ENCODE measurements at regions not wholly inside any gene's neighbourhood (a gene's known extent, or its start where the extent isn't known, plus 50 kb on each side); places are given as distances from the start of the nearest gene placed in this dataset.

GRCh38 chr5:122713041-122713440, 61.8 kb upstream of the SNX2 start:
- Histone ChIP-seq H4K20me1 (ENCODE audit: insufficient read depth) (no peaks in the 10 kb centered on the region), H3F3A (replicated peaks; ENCODE audit: insufficient read depth) (no peaks in the 10 kb centered on the region), H3K79me2 (ENCODE audit: insufficient read depth) (no peaks in the 10 kb centered on the region), H3K4me2 (no peak overlapping the region), H3K27me3 (ENCODE audit: insufficient read depth) (no peaks in the 10 kb centered on the region), H3K4me3 (ENCODE audit: low read depth in 2 of 2, low read length in 1 of 2) (no peak overlapping the region), H3K9me2 (no peaks in the 10 kb centered on the region), H3K27ac (ENCODE audit: low read depth in 2 of 2, low read length in 1 of 2) (no peak overlapping the region), H3K9me3 (no peaks in the 10 kb centered on the region), H3K36me3 (replicated peaks in 1 of 2; ENCODE audit: control insufficient read depth in 1 of 2, insufficient read depth in 2 of 2, low read length in 1 of 2) (no peaks in the 10 kb centered on the region), H2AFZ (ENCODE audit: low read depth) (no peak overlapping the region), H3K9ac (no peak overlapping the region), H3K4me1 (ENCODE audit: control insufficient read depth in 1 of 2, insufficient read depth in 2 of 2, low read depth in 1 of 2, low read length in 1 of 2) (no peaks in the 10 kb centered on the region; a peak in 1 of 4 replicates)
- ChIA-PET POLR2A (no interaction called here), CTCF (interaction anchor here (0.9 kb wide), 1 partner anchor 9 kb away, joined by 3 read pairs; no protein-coding TSS in a partner anchor)
- TF ChIP-seq, protein P1, sequence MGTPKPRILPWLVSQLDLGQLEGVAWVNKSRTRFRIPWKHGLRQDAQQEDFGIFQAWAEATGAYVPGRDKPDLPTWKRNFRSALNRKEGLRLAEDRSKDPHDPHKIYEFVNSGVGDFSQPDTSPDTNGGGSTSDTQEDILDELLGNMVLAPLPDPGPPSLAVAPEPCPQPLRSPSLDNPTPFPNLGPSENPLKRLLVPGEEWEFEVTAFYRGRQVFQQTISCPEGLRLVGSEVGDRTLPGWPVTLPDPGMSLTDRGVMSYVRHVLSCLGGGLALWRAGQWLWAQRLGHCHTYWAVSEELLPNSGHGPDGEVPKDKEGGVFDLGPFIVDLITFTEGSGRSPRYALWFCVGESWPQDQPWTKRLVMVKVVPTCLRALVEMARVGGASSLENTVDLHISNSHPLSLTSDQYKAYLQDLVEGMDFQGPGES (IDR thresholded peaks at IDR 0.05; ENCODE audit: low read depth, low read length), result no peak
- TF ChIP-seq, protein P2, sequence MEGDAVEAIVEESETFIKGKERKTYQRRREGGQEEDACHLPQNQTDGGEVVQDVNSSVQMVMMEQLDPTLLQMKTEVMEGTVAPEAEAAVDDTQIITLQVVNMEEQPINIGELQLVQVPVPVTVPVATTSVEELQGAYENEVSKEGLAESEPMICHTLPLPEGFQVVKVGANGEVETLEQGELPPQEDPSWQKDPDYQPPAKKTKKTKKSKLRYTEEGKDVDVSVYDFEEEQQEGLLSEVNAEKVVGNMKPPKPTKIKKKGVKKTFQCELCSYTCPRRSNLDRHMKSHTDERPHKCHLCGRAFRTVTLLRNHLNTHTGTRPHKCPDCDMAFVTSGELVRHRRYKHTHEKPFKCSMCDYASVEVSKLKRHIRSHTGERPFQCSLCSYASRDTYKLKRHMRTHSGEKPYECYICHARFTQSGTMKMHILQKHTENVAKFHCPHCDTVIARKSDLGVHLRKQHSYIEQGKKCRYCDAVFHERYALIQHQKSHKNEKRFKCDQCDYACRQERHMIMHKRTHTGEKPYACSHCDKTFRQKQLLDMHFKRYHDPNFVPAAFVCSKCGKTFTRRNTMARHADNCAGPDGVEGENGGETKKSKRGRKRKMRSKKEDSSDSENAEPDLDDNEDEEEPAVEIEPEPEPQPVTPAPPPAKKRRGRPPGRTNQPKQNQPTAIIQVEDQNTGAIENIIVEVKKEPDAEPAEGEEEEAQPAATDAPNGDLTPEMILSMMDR (IDR thresholded peaks at IDR 0.05), result no peak
- no peak for DNase-seq
- WGBS (ENCODE audit: low lambda C conversion rate), result 71% methylated on average over 3 of the region's 3 CpGs

DNA sequence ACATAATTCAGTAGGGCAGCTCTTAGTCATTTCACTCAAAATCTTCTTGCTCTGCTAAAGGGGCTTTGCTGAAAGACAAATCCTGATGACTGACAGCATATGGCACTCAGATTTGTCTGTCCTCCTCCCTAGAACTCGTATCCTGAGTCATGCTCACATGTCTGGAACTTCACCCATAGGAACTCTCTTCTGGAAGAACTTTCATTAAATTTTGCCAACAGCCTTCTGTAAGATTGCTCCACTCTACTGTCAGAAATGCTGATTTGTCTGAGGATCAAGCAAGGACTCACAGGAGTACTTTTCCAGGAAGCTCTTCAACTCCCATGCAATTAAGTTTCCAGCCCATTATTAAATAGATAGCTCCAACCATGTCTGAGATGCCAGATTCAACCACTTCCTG, 59.8 kb upstream of the SNX2 start:
- CTCF ChIA-PET, result interaction anchor here (4.1 kb wide), 1 partner anchor 10 kb away, joined by 19 read pairs; no protein-coding TSS in a partner anchor

More for the DNA sequence above, 59.8 kb upstream of the SNX2 start:
- no peak overlapping the region for H3K4me3 ChIP-seq (ENCODE audit: low read depth in 2 of 2, low read length in 1 of 2)
- no peak overlapping the region; the same call in 1 of the 2 replicates for H3K4me2 ChIP-seq
- POLR2A ChIA-PET, result no interaction called here
- H3K27ac ChIP-seq (ENCODE audit: low read depth in 2 of 2, low read length in 1 of 2), result no peak overlapping the region
- H3K9ac ChIP-seq, result no peak overlapping the region
- no peaks in the 10 kb centered on the region for H3F3A ChIP-seq (replicated peaks; ENCODE audit: insufficient read depth)
- no peak for TF ChIP-seq FOXJ3 (CRISPR knock-in tag; IDR thresholded peaks at IDR 0.05)
- TF ChIP-seq ZBTB33 (IDR thresholded peaks at IDR 0.05; ENCODE audit: borderline replicate concordance, low read depth), result no peak
- no peaks in the 10 kb centered on the region for H3K36me3 ChIP-seq (replicated peaks in 1 of 2; ENCODE audit: control insufficient read depth in 1 of 2, insufficient read depth in 2 of 2, low read length in 1 of 2)
- no peaks in the 10 kb centered on the region for H4K20me1 ChIP-seq (ENCODE audit: insufficient read depth)
- no peaks in the 10 kb centered on the region for H3K9me3 ChIP-seq
- peak overlapping the region; percentile 74; the same call in 1 of the 2 replicates for H2AFZ ChIP-seq (ENCODE audit: low read depth)
- 15% methylated on average over 1 of the region's 1 CpG for WGBS (ENCODE audit: low lambda C conversion rate)
- H3K9me2 ChIP-seq, result no peaks in the 10 kb centered on the region
- DNase-seq, result no peak
- no peaks in the 10 kb centered on the region for H3K27me3 ChIP-seq (ENCODE audit: insufficient read depth)
- no peaks in the 10 kb centered on the region; a peak in 1 of 4 replicates for H3K4me1 ChIP-seq (ENCODE audit: control insufficient read depth in 1 of 2, insufficient read depth in 2 of 2, low read depth in 1 of 2, low read length in 1 of 2)
- H3K79me2 ChIP-seq (ENCODE audit: insufficient read depth), result no peaks in the 10 kb centered on the region
